ENCODE measurements at regions not wholly inside any gene's neighbourhood (a gene's known extent, or its start where the extent isn't known, plus 50 kb on each side); places are given as distances from the start of the nearest gene placed in this dataset.

- TF ChIP-seq PBX2 (CRISPR knock-in tag; IDR thresholded peaks at IDR 0.05; ENCODE audit: low read depth) (no peak), PBX2 (tag; conservative IDR thresholded peaks at IDR 0.05; ENCODE audit: low read depth) (no peak), TOE1 (IDR thresholded peaks at IDR 0.05; ENCODE audit: borderline replicate concordance) (no peak), TOE1 (CRISPR knock-in tag; IDR thresholded peaks at IDR 0.05; ENCODE audit: borderline replicate concordance, low read depth) (no peak), SMAD4 (CRISPR knock-in tag; conservative IDR thresholded peaks at IDR 0.05) (no peak), BRD9 (IDR thresholded peaks at IDR 0.05; ENCODE audit: low read depth, partially characterized antibody) (no peak), NR2F6 (CRISPR knock-in tag; IDR thresholded peaks at IDR 0.05) (no peak)
Measured at GRCh38 chr6:119636060-119636459, 286.5 kb upstream of the MAN1A1 start (continued).

- Histone ChIP-seq H3K36me3 (ENCODE audit: control insufficient read depth, insufficient read depth, low read length) (no peaks in the 10 kb centered on the region), H3K4me3 (no peak overlapping the region), H3K9me1 (ENCODE audit: control insufficient read depth, insufficient read depth, low read length) (no peaks in the 10 kb centered on the region), H3K9me3 (replicated peaks; ENCODE audit: control insufficient read depth, insufficient read depth, low read depth, low read length) (no peaks in the 10 kb centered on the region), H3K27ac (ENCODE audit: extremely low read depth, low read depth, low read length) (no peak overlapping the region), H3K9ac (ENCODE audit: insufficient read depth in 1 of 2, low read depth in 2 of 2, low read length in 2 of 2) (no peak overlapping the region), H3K79me2 (ENCODE audit: control insufficient read depth, insufficient read depth, low read length) (no peaks in the 10 kb centered on the region), H3K4me2 (ENCODE audit: insufficient read depth, low read length) (no peak overlapping the region), H2AFZ (ENCODE audit: low read depth, low read length) (no peak overlapping the region), H3K27me3 (ENCODE audit: control insufficient read depth in 2 of 2, insufficient read depth in 2 of 2, low read length in 2 of 2) (no peaks in the 10 kb centered on the region), H4K20me1 (replicated peaks; ENCODE audit: control insufficient read depth, insufficient read depth, low read length) (no peaks in the 10 kb centered on the region), H3K4me1 (replicated peaks in 1 of 2; ENCODE audit: control insufficient read depth in 2 of 2, insufficient read depth in 2 of 2, low read length in 2 of 2) (peaks cover 6 to 12% of the 10 kb centered on the region in 2 experiments; a peak in 2 of 5 replicates)
- ChIA-PET CTCF (ENCODE audit: low intra/inter-chr PET ratio) (no interaction called here), POLR2A (no interaction called here)
- DNase-seq (ENCODE audit: extremely low read depth in 1 of 4, low spot score in 3 of 4) (no peak), ATAC-seq (no peak), FAIRE-seq (peak; percentile 51)
- in situ Hi-C loops (cut with MboI) (no loop called here), intact Hi-C loops (cut with micrococcal nuclease) (no loop called here)
- WGBS (ENCODE audit: insufficient coverage, low coverage, missing lambda C conversion rate), result 75% methylated on average over 3 of the region's 3 CpGs
- BruUV-seq (replicated peaks), result no TSS peak
- TF ChIP-seq ZBTB17 (CRISPR knock-in tag; IDR thresholded peaks at IDR 0.05) (no peak), CCAR2 (IDR thresholded peaks at IDR 0.05; ENCODE audit: low read depth, low read length) (no peak), CREB5 (CRISPR knock-in tag; IDR thresholded peaks at IDR 0.05) (no peak), TRIM28 (IDR thresholded peaks at IDR 0.05) (no peak), TSHZ1 (CRISPR knock-in tag; IDR thresholded peaks at IDR 0.05) (no peak), CHCHD3 (CRISPR knock-in tag; IDR thresholded peaks at IDR 0.05) (no peak), RBM25 (IDR thresholded peaks at IDR 0.05; ENCODE audit: low read depth, low read length, severe bottlenecking) (no peak), CREM (IDR thresholded peaks at IDR 0.05; ENCODE audit: low read depth) (no peak), CEBPG (CRISPR knock-in tag; IDR thresholded peaks at IDR 0.05) (no peak), CEBPG (tag; conservative IDR thresholded peaks at IDR 0.05 in 1 of 2, IDR thresholded peaks at IDR 0.05 in 1 of 2) (no peak)
Measured at GRCh38 chr6:119633461-119633860, 283.9 kb upstream of the MAN1A1 start.
